HG03097 (cell line): ENCODE measurements at regions not wholly inside any gene's neighbourhood (a gene's known extent, or its start where the extent isn't known, plus 50 kb on each side); places are given as distances from the start of the nearest gene placed in this dataset.

Source experiments
- ATAC-seq: cut with Tn5 transposase; IDR thresholded peaks from one replicate; pipeline ENCODE4 v1.9.1; 2021; ENCODE audit not compliant: unreplicated experiment, low FRiP score

DNA sequence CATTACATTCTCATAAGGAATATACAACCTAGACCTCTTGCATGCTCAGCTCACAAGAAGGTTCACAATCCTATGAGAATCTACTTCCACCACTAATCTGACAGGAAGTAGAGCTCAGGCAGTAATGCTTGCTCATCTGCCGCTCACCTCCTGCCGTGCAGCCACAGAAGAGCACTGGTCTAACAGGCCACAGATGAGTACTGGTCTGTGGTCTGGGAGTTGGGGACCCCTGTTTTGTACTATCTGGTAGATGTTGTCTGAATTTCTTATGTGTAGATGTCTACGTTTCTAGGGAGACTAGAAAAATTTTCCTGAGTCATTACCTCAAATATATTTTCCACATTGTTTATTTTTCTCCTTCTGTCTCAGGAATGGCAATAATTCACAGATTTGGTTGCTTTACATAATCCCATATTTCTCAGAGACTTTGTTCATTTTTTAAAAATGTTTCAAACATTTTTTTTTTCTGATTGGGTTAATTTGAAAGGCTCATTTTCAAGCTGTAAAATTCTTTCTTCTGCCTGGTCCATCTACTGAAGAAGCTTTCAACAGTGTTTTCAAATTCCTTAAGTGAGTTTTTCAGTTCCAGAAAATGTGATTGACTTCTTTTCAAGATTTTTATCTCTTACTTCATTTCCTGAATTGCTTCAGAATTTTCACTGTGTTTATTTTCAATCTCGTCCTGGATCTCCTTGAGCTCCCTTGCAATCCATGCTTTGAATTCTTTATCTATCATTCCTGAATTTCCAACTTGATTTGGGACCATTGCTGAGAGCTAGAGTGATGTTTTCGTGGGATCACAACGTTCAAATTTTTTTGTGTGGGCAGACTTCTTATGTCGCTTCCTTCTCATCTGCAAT is 1322.2 kb downstream of the PCDH9 start:
- ATAC-seq: no peak

DNA sequence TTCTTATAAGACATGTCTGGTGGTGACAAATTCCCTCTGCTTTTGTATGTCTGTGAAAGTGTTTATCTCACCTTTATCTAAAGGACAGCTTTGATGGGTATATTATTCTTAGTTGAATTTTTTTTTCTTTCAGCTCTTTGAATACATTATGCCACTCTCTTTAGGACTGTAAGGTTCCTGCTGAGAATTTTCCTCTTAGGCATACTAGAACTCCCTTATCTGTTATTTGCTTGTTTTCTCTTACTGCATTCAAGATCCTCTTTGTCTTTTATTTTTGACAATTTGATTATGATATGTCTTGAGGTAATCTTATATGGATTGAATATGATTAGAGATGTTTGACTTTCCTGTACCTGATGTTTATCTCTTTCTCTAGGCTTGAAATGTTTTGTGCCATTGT is 1328.4 kb downstream of the PCDH9 start:
- ATAC-seq: no peak

DNA sequence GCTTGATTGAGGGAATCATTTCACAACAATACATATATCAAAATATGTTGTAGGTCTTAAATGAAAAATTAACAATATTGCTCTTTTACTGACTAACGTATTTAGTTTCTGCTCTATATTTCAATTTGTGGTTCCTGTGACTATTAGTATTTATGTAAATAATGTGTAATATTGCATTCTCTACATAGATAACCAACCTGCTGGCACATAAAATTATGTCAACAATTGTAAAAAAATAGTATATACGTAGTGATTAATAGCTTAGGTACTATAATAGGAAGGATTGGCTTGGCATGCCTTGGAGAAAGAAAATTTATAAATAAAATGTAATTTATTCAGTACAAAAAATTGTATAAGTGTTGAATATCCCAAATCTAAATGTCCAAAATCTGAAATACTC is 1336.1 kb downstream of the PCDH9 start:
- no peak for ATAC-seq

DNA sequence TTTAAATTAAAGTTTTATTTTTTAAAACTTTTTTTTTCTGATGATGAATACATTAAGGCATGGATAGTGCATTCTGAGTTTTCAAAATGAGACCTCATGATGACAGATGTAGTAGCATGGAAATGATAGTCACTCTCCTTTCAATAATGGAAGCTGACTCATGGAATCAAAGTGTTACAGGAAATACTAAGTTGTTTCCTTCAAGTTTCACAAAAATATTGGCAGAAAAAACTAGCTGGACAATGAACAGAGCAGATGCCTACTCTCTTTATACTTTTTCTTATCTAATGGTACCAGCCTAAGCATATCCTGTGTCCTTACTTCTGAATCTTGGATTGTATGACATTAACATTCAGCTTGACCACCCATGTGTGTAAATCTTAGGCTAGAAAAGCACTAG is 1337.3 kb downstream of the PCDH9 start:
- no peak for ATAC-seq

- ATAC-seq: no peak
Observed at GRCh38 chr13:65889368-65889767, 1340.8 kb downstream of the PCDH9 start.

GRCh38 chr13:65882810-65883209 is 1347.3 kb downstream of the PCDH9 start:
- no peak for ATAC-seq

DNA sequence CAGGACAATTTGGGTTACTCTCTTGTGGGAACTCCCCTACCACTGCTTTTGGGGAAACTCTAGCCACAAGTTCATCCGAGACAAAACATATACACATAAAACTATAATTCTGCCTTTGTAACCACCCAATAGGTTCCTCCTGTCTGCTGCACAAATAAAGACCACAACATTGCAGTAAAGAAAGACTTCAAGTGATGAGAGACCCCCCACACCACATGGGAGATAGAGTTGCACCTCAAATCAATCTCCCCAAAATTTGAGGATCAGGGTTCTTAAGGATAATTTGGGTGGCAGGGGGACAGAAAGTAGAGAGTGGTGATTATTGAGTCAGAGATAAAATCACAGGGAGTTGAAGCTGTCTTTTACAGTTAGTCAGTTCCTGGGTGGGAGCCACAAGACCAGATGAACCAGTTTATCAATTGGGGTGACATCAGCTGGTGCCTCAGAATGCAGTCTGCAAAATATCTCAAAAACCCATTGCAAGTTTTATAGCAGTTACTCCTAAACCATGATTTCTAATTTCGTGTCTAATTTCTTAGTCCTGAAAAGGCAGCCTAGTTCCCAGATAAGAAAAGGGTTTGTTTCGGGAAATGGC is 1348.5 kb downstream of the PCDH9 start:
- no peak for ATAC-seq

DNA sequence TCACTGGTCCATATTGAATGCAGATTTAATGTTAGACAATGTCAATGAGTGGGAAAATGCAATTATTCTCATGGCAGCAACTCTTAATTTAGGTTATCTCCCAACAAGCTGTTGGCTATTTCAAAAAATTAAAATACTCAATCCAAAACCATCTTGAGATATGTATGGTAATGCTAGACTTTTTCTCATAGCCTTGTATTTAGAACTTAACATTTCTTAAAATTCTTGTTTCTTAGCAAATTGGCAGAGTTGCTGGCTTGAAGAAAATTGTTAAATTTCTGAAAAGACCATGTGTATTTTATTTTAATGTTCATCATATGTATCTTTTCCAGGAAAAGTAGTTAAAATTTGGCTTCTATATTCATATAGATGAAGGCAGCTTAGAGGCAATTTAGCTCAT is 1355.1 kb downstream of the PCDH9 start:
- ATAC-seq: no peak

GRCh38 chr13:65872448-65872847 is 1357.7 kb downstream of the PCDH9 start:
- ATAC-seq: no peak

- ATAC-seq: no peak
Observed at GRCh38 chr13:65868884-65869283, 1361.3 kb downstream of the PCDH9 start.

GRCh38 chr13:65868099-65868498 is 1362.0 kb downstream of the PCDH9 start:
- no peak for ATAC-seq

DNA sequence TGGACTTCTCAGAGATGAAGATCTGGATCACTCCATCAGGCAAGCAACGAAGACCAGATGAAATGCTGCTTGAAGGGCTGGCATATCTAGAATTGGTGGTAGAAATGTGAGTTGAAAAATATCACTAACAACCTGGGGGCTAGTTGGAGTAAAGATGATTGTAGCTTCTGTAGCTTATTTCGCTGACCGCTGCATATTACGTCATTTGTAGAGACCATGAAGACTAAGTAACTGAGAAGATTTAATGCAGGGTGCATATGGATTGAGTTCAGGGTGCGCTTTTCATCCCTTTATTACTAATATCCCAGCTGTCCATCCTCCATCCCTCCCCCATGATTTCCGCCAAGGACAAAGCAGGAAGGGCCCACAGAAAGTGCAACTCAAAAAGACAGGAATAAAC is 1364.0 kb downstream of the PCDH9 start:
- ATAC-seq: no peak

- no peak for ATAC-seq
Observed at GRCh38 chr13:65865206-65865605, 1364.9 kb downstream of the PCDH9 start.

- no peak for ATAC-seq
Observed at GRCh38 chr13:65864039-65864438, 1366.1 kb downstream of the PCDH9 start.

- no peak for ATAC-seq
Observed at GRCh38 chr13:65860306-65860705, 1369.8 kb downstream of the PCDH9 start.

GRCh38 chr13:65857942-65858565 is 1372.1 kb downstream of the PCDH9 start:
- ATAC-seq: no peak

- ATAC-seq: no peak
Observed at GRCh38 chr13:65856431-65856830, 1373.7 kb downstream of the PCDH9 start.

DNA sequence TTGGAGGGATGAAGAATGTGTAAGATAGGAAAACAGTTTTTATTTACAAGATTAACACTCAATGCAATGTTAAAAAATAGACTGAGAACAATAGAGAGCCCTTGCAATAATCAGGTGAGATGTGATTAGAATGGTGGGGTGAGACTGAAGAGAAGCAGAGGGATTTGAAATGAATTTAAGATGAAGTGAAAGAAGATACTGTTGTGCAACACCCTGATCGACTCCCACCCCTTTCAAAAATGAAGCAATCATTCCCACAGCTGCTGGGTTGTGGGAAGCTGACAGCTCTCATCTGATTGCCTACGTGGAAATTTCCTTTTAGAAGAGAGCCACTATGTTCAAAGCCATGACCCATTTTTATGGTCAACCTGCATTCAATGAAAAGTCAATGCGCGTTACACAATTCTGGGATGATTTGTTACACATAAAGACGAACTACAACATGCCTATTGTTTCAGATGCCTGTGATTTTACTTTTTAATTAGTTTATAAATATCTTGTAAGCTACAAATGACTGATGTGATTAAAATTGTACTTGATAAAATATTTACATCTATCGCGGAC is 1374.8 kb downstream of the PCDH9 start:
- ATAC-seq: no peak

DNA sequence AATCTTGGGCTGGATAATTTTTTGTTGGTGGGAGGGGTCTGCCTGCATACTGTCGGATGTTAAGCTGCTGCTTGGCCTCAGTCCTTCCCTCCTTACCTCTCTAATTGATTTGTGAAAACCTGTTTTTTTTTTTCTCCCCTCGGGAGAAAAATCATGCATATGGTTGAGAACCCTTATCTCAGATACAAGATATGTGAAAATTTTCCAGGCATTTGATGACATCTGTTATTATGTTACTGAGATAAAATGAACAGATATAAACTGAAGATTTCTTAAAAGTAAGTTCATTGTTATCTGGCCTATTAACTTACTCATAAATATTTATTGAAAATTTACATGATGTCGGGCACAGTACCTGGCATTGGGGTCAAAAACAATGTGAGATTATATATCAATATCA is 1375.7 kb downstream of the PCDH9 start:
- ATAC-seq: no peak

GRCh38 chr13:65844266-65844841 is 1385.8 kb downstream of the PCDH9 start:
- no peak for ATAC-seq

DNA sequence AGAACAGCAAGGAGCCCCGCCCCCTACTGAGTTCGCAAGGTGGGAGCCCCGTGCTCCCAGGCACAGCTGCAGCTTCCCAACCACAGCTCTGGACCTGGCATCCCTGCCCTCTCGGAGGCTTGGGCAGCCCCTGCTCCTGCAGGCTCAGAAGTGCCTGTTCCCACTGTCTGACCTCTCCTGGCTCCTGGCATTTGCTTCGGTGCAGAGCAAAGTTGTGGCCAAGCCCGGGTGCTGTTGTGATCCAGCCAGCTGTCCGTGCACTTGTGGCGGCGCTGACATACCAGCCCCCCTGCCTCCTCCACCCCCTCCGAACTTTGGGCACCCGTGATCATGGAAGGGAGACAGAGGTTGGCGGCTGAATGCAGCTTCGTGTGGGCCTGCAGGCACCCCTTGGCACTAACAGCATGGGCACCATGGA is 1386.8 kb downstream of the PCDH9 start:
- ATAC-seq: no peak
